ENCODE measurements at regions not wholly inside any gene's neighbourhood (a gene's known extent, or its start where the extent isn't known, plus 50 kb on each side); places are given as distances from the start of the nearest gene placed in this dataset.

GRCh38 chr17:79255456-79255855, 180.8 kb downstream of the ENGASE start:
- Histone ChIP-seq H3K36me3 (ENCODE audit: low read depth) (no peaks in the 10 kb centered on the region), H3K9me3 (ENCODE audit: insufficient read depth, low read depth) (no peaks in the 10 kb centered on the region), H2AFZ (no peak overlapping the region), H3K4me3 (no peak overlapping the region), H4K20me1 (ENCODE audit: insufficient read depth) (no peaks in the 10 kb centered on the region), H3K27ac (no peak overlapping the region), H3K9me2 (ENCODE audit: insufficient read depth) (no peaks in the 10 kb centered on the region), H3K4me1 (replicated peaks; ENCODE audit: insufficient read depth) (no peaks in the 10 kb centered on the region), H3F3A (ENCODE audit: insufficient read depth, low read depth) (no peaks in the 10 kb centered on the region), H3K79me2 (ENCODE audit: low read depth) (no peaks in the 10 kb centered on the region), H3K4me2 (no peak overlapping the region), H3K27me3 (ENCODE audit: insufficient read depth, low read depth) (peaks cover 94% of the 10 kb centered on the region)
- intact Hi-C loops (cut with micrococcal nuclease; ENCODE audit: unreplicated experiment), result no loop called here
- CTCF ChIA-PET, result no interaction called here
- no peak for DNase-seq
- POLR2A ChIA-PET (ENCODE audit: unreplicated experiment), result no interaction called here
- TF ChIP-seq EZH2 (IDR thresholded peaks at IDR 0.05; ENCODE audit: low read depth) (no peak), CTCF (conservative IDR thresholded peaks at IDR 0.05) (no peak)
- BruUV-seq (replicated peaks), result no TSS peak

- no peaks in the 10 kb centered on the region for H3F3A ChIP-seq (ENCODE audit: insufficient read depth, low read depth)
- ChIA-PET POLR2A (ENCODE audit: unreplicated experiment) (no interaction called here), CTCF (no interaction called here)
- TF ChIP-seq CTCF (conservative IDR thresholded peaks at IDR 0.05) (no peak), EZH2 (IDR thresholded peaks at IDR 0.05; ENCODE audit: low read depth) (no peak)
- H3K4me1 ChIP-seq (replicated peaks; ENCODE audit: insufficient read depth), result no peaks in the 10 kb centered on the region
- H3K9me3 ChIP-seq (ENCODE audit: insufficient read depth, low read depth), result no peaks in the 10 kb centered on the region
- intact Hi-C loops (cut with micrococcal nuclease; ENCODE audit: unreplicated experiment), result no loop called here
- H4K20me1 ChIP-seq (ENCODE audit: insufficient read depth), result no peaks in the 10 kb centered on the region
- H3K79me2 ChIP-seq (ENCODE audit: low read depth), result no peaks in the 10 kb centered on the region
- H3K36me3 ChIP-seq (ENCODE audit: low read depth), result no peaks in the 10 kb centered on the region
- H3K9me2 ChIP-seq (ENCODE audit: insufficient read depth), result no peaks in the 10 kb centered on the region
- BruUV-seq (replicated peaks), result no TSS peak
- H3K4me2 ChIP-seq, result no peak overlapping the region
- no peak overlapping the region for H2AFZ ChIP-seq
- no peak overlapping the region for H3K4me3 ChIP-seq
- no peak overlapping the region for H3K27ac ChIP-seq
- no peak for DNase-seq
- H3K27me3 ChIP-seq (ENCODE audit: insufficient read depth, low read depth), result peaks cover 94% of the 10 kb centered on the region
Measured at GRCh38 chr17:79255046-79255445, 180.4 kb downstream of the ENGASE start.

- H3K27me3 ChIP-seq (ENCODE audit: insufficient read depth, low read depth), result peaks cover 91% of the 10 kb centered on the region
Measured at GRCh38 chr17:79252886-79253285, 178.3 kb downstream of the ENGASE start.

More at GRCh38 chr17:79252886-79253285, 178.3 kb downstream of the ENGASE start:
- Histone ChIP-seq H3K79me2 (ENCODE audit: low read depth) (no peaks in the 10 kb centered on the region), H3K9me2 (ENCODE audit: insufficient read depth) (no peaks in the 10 kb centered on the region), H3K27ac (no peak overlapping the region), H3K4me1 (replicated peaks; ENCODE audit: insufficient read depth) (no peaks in the 10 kb centered on the region), H4K20me1 (ENCODE audit: insufficient read depth) (no peaks in the 10 kb centered on the region), H3K4me2 (no peak overlapping the region), H3K9me3 (ENCODE audit: insufficient read depth, low read depth) (no peaks in the 10 kb centered on the region), H3K4me3 (no peak overlapping the region), H2AFZ (no peak overlapping the region), H3K36me3 (ENCODE audit: low read depth) (no peaks in the 10 kb centered on the region), H3F3A (ENCODE audit: insufficient read depth, low read depth) (no peaks in the 10 kb centered on the region)
- intact Hi-C loops (cut with micrococcal nuclease; ENCODE audit: unreplicated experiment), result no loop called here
- CTCF ChIA-PET, result no interaction called here
- no TSS peak for BruUV-seq (replicated peaks)
- POLR2A ChIA-PET (ENCODE audit: unreplicated experiment), result no interaction called here
- TF ChIP-seq EZH2 (IDR thresholded peaks at IDR 0.05; ENCODE audit: low read depth) (no peak), CTCF (conservative IDR thresholded peaks at IDR 0.05) (no peak)
- no peak for DNase-seq
